ENCODE measurements at regions not wholly inside any gene's neighbourhood (a gene's known extent, or its start where the extent isn't known, plus 50 kb on each side); places are given as distances from the start of the nearest gene placed in this dataset.
A peak's percentile ranks its signal among the peaks of the same experiment; 100 is the strongest.

GRCh38 chr7:46218461-46219200 is 297.6 kb upstream of the IGFBP3 start:
- H3K9me3 ChIP-seq, result no peaks in the 10 kb centered on the region
- intact Hi-C loops (cut with DNase I), result no loop called here
- H3K27ac ChIP-seq, result no peak overlapping the region
- TF ChIP-seq CTCF (IDR thresholded peaks at IDR 0.05) (no peak), POLR2A (IDR thresholded peaks at IDR 0.05) (no peak), POLR2AphosphoS5 (IDR thresholded peaks at IDR 0.05; ENCODE audit: insufficient read depth in 1 of 2, low read depth in 1 of 2) (no peak)
- no peaks in the 10 kb centered on the region for H3K36me3 ChIP-seq
- H3K4me1 ChIP-seq, result no peaks in the 10 kb centered on the region
- no peak overlapping the region for H3K4me3 ChIP-seq
- H3K27me3 ChIP-seq, result no peaks in the 10 kb centered on the region
- DNase-seq (ENCODE audit: extremely low spot score in 2 of 2), result no peak

- H3K27me3 ChIP-seq, result no peaks in the 10 kb centered on the region
- H3K36me3 ChIP-seq, result no peaks in the 10 kb centered on the region
- no peaks in the 10 kb centered on the region for H3K9me3 ChIP-seq
- H3K4me1 ChIP-seq, result no peaks in the 10 kb centered on the region
- intact Hi-C loops (cut with DNase I), result no loop called here
- TF ChIP-seq POLR2AphosphoS5 (IDR thresholded peaks at IDR 0.05; ENCODE audit: insufficient read depth in 1 of 2, low read depth in 1 of 2), result no peak
- no peak for TF ChIP-seq CTCF (IDR thresholded peaks at IDR 0.05)
- no peak for TF ChIP-seq POLR2A (IDR thresholded peaks at IDR 0.05)
- DNase-seq (ENCODE audit: extremely low spot score in 2 of 2), result peak; percentile 52 to 70
- no peak overlapping the region for H3K27ac ChIP-seq
- no peak overlapping the region for H3K4me3 ChIP-seq
These were observed 295.0 kb upstream of the IGFBP3 start for GRCh38 chr7:46215987-46216567.

- H3K9me3 ChIP-seq, result no peaks in the 10 kb centered on the region
- no peaks in the 10 kb centered on the region for H3K4me1 ChIP-seq
- DNase-seq (ENCODE audit: extremely low spot score in 2 of 2), result peak; percentile 61 to 71
- TF ChIP-seq POLR2AphosphoS5 (IDR thresholded peaks at IDR 0.05; ENCODE audit: insufficient read depth in 1 of 2, low read depth in 1 of 2), result no peak
- TF ChIP-seq CTCF (IDR thresholded peaks at IDR 0.05), result no peak
- H3K36me3 ChIP-seq, result no peaks in the 10 kb centered on the region
- no peak overlapping the region for H3K4me3 ChIP-seq
- no peak overlapping the region for H3K27ac ChIP-seq
- intact Hi-C loops (cut with DNase I), result no loop called here
- H3K27me3 ChIP-seq, result no peaks in the 10 kb centered on the region
These were observed 293.5 kb upstream of the IGFBP3 start for GRCh38 chr7:46214526-46214925.

- TF ChIP-seq POLR2A (IDR thresholded peaks at IDR 0.05) (no peak), CTCF (IDR thresholded peaks at IDR 0.05) (no peak), POLR2AphosphoS5 (IDR thresholded peaks at IDR 0.05; ENCODE audit: insufficient read depth in 1 of 2, low read depth in 1 of 2) (no peak)
- Histone ChIP-seq H3K27ac (no peak overlapping the region), H3K36me3 (no peaks in the 10 kb centered on the region), H3K4me1 (no peaks in the 10 kb centered on the region), H3K9me3 (no peaks in the 10 kb centered on the region), H3K27me3 (no peaks in the 10 kb centered on the region), H3K4me3 (no peak overlapping the region)
- intact Hi-C loops (cut with DNase I), result no loop called here
- DNase-seq (ENCODE audit: extremely low spot score in 2 of 2), result peak; percentile 55 to 56
These were observed 292.1 kb upstream of the IGFBP3 start for GRCh38 chr7:46213154-46213537.
